Liver (tissue), 3 donors: ENCODE measurements at regions not wholly inside any gene's neighbourhood (a gene's known extent, or its start where the extent isn't known, plus 50 kb on each side); places are given as distances from the start of the nearest gene placed in this dataset.

Experiments used
- RXRA ChIP-seq, 2 donors: IDR thresholded peaks; 2 replicates each; pipeline ENCODE4 v1.6.1; 2017 to 2018; ENCODE audit warnings: antibody characterized with exemption in 2 of 2, mild to moderate bottlenecking in 1 of 2
- SP1 ChIP-seq: IDR thresholded peaks from 2 replicates; pipeline ENCODE4 v1.6.1; 2018; ENCODE audit warnings: antibody characterized with exemption, mild to moderate bottlenecking
- TF ChIP-seq, protein P1 (sequence below): IDR thresholded peaks from 2 replicates; pipeline ENCODE4 v1.6.1; 2016; ENCODE audit warnings: antibody characterized with exemption, mild to moderate bottlenecking
- TF ChIP-seq, protein P2 (sequence below): fragments of 150-350 bp; IDR thresholded peaks from 2 replicates; pipeline ENCODE4 v1.5.1; 2017; ENCODE audit warnings: improper control_type of control experiment, low read depth, low read length; ENCODE audit not compliant: missing input control
- TF ChIP-seq, protein P3 (sequence below): IDR thresholded peaks from 2 replicates; pipeline ENCODE4 v1.6.1; 2016; ENCODE audit warnings: antibody characterized with exemption
- donor health status: healthy.
- donor health status: healthy.

DNA sequence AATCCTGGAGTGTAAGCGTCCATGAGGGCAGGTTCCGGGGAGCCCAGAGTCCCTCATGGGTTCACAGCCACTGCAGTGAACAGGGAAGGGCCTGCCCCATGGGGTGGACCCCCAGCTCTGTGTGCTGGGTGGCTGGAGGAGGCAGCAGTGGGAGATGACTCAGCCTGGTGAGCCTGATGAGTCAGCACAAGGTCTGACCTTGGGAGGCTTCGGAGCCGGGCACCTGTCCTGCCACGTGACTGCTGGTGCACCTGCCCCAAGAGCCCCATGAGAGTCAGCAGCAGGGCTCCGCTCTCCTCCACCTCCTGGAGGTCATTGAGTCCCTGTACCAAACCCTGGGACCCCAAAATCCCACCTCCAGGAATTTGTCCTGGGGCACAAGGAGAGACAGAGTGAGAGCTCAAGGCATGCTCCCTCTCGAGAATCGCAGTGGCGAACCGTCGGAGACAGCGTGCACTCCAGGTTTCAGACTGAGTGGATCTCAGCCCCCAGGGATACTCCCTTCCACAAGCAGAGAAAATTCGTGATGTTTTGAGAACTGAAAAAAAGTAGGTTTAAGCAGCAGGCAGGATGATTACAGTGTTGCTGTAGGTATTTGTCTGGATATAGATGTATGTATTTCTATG lies 1221.7 kb downstream of the BRD1 start:
- TF ChIP-seq, protein P1, sequence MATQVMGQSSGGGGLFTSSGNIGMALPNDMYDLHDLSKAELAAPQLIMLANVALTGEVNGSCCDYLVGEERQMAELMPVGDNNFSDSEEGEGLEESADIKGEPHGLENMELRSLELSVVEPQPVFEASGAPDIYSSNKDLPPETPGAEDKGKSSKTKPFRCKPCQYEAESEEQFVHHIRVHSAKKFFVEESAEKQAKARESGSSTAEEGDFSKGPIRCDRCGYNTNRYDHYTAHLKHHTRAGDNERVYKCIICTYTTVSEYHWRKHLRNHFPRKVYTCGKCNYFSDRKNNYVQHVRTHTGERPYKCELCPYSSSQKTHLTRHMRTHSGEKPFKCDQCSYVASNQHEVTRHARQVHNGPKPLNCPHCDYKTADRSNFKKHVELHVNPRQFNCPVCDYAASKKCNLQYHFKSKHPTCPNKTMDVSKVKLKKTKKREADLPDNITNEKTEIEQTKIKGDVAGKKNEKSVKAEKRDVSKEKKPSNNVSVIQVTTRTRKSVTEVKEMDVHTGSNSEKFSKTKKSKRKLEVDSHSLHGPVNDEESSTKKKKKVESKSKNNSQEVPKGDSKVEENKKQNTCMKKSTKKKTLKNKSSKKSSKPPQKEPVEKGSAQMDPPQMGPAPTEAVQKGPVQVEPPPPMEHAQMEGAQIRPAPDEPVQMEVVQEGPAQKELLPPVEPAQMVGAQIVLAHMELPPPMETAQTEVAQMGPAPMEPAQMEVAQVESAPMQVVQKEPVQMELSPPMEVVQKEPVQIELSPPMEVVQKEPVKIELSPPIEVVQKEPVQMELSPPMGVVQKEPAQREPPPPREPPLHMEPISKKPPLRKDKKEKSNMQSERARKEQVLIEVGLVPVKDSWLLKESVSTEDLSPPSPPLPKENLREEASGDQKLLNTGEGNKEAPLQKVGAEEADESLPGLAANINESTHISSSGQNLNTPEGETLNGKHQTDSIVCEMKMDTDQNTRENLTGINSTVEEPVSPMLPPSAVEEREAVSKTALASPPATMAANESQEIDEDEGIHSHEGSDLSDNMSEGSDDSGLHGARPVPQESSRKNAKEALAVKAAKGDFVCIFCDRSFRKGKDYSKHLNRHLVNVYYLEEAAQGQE: no peak
- TF ChIP-seq, protein P2, sequence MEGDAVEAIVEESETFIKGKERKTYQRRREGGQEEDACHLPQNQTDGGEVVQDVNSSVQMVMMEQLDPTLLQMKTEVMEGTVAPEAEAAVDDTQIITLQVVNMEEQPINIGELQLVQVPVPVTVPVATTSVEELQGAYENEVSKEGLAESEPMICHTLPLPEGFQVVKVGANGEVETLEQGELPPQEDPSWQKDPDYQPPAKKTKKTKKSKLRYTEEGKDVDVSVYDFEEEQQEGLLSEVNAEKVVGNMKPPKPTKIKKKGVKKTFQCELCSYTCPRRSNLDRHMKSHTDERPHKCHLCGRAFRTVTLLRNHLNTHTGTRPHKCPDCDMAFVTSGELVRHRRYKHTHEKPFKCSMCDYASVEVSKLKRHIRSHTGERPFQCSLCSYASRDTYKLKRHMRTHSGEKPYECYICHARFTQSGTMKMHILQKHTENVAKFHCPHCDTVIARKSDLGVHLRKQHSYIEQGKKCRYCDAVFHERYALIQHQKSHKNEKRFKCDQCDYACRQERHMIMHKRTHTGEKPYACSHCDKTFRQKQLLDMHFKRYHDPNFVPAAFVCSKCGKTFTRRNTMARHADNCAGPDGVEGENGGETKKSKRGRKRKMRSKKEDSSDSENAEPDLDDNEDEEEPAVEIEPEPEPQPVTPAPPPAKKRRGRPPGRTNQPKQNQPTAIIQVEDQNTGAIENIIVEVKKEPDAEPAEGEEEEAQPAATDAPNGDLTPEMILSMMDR: no peak
- TF ChIP-seq, protein P3, sequence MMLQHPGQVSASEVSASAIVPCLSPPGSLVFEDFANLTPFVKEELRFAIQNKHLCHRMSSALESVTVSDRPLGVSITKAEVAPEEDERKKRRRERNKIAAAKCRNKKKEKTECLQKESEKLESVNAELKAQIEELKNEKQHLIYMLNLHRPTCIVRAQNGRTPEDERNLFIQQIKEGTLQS: no peak
- TF ChIP-seq SP1 (no peak), RXRA (IDR thresholded peaks at IDR 0.05) (no peak)
